HG03378 (cell line): ENCODE measurements at regions not wholly inside any gene's neighbourhood (a gene's known extent, or its start where the extent isn't known, plus 50 kb on each side); places are given as distances from the start of the nearest gene placed in this dataset.
"Not testable (repeated sequence)": the region's sequence is repeated elsewhere in the genome, so short reads cannot be mapped to it uniquely, and the experiment has no call there.

Experiments
- ATAC-seq: cut with Tn5 transposase; IDR thresholded peaks from one replicate; pipeline ENCODE4 v1.9.1; 2021; ENCODE audit warnings: mild to moderate bottlenecking, moderate library complexity; ENCODE audit not compliant: unreplicated experiment

DNA sequence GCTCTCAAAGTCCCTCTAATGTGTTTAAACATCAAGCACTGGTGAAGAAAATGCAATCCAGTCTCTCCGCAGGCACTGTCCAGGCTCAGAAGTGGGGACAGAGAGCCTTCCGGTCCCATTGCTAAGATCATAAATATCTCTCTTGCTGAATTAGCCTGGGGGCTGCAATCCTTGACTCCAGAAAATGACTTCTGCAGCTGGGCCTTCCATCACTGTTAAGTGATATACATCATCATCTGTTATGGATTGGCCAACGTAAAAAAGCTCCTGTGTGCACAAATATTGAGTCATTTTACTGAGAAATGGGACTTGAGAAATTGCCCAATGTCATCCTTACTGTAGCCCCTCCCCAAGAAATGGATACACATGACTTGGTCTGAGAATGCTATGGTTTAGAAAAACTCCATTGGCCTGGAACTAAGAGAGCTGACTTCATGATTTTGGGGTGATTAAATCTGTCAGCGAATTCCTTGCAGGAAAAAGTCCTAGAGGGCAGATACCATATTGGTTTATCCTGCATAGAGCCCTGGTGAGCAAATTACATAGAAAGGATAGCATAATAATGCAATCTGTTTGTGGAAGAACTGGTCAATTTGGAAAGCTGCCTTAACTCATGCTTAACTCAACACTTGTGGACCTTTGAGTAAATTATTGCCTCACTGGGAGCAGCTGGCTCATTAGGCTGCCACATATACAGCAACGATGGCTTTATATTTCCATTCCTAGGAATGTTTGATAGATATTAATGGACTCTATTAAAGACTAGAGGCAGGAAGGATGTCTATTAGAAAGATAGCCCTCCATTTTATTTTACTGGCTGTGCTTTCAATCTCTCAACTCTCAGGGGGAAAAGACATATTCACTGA lies 346.1 kb downstream of the GBA3 start:
- ATAC-seq: no peak

DNA sequence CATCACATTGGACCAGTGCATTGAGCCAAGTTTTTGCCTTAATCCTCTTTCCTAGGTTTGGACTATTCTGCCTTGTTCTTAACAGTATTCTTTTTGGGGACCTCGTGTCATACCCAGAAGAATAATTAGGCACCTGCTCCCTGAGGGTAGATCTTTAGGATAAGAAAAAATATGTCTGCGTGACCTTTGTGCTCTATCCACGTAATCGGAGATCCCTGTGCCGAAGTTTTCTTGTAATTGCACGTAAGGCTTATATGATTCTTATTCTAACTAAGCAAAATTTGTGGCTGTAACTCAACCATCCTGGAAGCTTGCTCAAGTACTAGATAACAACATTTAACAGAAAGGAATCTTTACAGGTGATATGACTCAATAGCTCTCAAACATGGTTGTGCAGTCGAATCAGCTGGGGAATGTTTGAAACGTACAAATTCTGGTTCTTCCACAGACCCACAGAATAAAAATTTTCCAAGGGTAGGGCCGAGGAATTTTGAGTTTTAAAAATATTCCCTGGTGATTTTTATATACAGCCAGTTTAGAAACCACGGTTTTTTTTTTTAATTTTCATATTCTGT lies 344.3 kb downstream of the GBA3 start:
- no peak for ATAC-seq

DNA sequence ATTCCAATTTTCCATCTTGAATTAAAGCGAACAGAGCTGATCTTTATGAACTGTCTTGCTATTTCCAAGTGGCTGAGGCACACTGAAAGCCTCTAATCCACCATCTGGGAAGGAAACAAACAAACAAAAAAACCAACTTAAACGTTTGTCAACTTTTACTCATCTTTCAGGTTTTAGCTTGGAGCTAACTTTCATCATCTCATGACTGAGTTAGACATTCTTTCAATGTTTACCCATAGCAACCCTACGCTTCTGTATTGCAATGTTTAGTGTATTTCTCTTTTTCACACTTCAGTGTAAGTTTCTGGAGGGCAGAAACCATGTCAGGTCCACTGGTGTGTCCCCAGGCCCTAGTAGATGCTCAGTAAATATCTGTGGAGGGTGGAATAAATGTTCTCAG lies 343.8 kb downstream of the GBA3 start:
- no peak for ATAC-seq

DNA sequence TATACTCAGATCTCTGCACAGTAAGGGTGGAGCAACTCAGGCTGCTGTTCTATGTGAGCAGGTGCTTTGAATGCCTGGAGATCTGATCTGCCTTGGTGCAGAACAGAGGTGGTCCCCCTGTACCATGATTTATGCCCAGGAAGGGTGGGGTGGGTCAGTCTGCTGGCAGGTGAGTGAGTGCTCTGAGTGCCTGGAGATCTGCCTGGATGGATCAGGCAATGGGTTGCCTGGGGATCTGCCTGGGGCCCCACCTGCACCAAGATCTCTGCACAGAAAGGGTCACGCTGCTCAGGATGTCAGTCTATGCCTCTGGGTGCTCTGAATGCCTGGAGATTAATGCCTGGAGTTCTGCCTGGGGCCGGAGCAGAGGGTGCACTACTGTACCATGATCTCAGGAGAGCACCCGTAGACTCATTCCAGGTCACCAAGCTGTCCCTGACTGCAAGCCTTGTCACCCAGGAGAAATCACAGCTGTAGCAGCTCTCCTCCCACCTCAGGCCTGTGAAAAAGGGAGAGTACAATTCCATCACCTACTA lies 342.9 kb downstream of the GBA3 start:
- ATAC-seq: no peak

DNA sequence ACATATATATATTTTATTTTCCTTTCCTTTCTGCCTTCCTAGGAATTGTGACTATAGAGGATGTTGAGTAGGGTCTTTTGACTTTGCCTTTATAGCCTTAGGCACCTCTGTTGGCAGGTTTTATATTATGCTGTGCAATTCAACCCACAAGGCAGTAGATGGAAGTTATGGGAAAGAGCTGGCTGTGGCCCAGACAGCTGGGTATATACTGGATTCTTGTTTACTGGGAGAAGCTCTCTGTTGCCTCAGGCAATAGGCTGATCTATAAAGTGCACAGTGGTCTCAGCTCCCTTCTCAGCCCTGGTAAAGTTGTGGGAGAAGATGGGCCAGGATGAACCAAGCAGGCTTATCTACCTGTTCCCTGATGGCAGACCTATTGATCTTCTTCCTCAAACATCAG lies 342.0 kb downstream of the GBA3 start:
- no peak for ATAC-seq

DNA sequence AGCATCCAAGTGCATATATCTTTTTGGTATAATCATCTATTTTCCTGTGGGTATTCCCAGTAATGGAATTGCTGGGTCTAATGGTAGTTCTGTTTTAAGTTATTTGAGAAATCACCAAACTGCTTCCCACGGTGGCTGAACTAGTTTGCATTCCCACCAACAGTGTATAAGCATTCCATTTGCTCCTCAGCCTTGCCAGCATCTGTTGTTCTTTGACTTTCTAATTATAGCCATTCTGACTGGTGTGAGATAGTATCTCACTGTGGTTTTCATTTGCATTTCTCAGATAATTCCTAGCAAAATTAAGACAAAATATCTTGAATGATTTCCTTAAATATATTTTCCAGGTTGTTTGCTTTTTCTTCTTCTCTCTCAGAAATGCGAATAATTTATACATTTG lies 341.1 kb downstream of the GBA3 start:
- no peak for ATAC-seq

DNA sequence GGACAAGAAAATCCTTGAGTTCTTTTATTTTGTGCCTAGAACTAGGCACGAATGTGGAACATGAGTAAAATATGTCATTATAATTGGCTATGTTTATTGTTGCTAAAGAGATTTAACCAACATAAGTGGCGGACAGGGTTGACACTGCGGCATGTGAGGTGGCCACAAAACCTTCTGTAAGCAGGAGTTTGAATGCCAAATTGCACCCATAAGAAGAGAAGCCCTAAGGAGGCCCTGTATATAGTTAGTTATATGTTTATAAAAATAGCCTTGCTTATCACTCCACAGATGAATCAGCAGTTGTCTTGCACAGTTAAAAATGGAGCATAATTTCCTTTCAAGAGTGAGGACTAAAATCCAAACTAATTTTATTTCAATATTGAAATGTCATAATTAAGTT lies 336.1 kb downstream of the GBA3 start:
- no peak for ATAC-seq

DNA sequence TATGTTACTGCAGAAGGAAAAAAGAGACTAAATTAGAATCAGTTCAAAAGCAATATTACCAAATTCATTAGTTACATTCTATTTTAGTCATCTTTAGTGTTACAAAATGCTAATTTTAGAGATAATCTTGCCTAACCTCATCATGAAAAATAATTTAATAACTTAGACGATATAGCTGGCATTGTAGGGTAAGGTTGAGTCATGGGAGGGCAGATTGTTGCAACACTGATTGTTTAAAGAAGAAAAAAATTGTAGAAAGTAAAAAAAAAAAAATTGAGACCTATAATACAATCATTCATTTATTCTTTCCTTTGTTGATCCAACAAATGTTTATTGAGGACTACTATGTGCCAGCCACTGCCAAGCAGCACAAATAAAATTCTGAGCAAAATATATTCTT lies 330.9 kb downstream of the GBA3 start:
- ATAC-seq: no peak

DNA sequence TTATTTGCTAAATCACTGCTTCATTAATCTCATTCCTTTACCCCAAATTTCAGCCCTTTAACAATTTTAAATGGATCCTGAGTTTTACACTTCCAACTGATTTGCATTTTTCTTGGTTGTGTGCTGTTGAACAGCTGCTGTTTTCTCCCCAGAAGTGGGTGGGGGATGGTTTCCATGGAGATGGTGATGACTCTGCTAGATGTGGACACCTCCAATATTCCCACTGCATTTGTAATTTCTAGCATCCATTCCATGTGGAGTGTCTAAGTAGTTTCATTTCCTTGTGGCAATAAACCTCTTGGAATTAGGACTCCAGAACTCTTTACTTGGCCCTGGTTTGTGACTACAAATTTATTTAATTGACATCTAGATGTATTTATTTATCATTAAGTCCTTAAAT lies 330.4 kb downstream of the GBA3 start:
- ATAC-seq: no peak

DNA sequence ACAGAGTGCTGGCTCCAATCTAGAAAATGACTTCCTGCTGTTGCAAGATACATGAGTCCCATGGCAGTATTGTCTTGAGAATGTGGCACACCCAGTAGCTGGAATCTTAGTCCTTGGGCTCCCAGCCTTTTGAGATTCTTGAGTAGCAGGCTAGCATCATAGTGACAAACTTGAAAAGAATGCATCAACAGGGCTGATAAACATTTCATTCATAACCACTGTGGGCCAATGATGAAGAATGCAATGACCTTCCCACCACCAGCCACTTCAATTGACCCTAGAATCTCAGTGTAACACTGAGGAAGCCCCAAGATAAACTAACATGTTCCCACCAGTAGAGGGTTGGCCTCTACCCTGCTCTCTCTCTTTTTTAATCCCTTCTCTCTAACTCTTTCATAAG lies 329.3 kb downstream of the GBA3 start:
- no peak for ATAC-seq

DNA sequence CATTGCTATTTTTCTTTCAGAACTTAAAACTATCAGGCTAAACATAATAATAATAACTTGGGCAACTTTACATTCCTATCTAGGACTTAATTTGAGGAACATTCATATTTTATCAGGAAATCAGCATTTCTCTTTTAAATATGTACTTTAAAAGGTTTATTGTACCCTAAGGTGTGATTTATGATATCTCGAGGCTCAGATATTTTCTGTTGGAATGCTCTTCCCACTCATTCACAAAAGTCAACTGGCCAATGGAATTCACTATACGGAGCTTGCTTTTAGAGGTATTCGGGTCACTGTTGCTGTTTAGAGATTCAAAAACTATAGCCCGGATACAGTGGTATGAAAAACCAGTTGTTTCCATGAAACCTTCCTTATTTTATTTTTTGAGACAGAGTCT lies 328.3 kb downstream of the GBA3 start:
- ATAC-seq: no peak

DNA sequence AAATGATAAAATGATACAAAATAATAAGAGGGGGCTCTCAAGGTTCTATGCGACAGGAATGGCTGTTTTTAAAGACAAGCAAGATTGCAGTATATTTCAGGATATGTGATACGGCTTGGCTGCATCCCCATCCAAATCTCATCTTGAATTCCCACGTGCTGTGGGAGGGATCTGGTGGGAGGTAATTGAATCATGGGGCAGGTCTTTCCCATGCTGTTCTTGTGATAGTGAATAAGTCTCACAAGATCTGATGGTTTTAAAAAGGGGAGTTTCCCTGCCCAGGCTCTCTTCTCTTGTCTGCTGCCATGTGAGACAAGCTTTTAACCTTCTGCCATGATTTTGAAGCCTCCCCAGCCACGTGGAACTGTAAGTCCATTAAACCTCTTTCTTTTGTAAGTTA lies 327.7 kb downstream of the GBA3 start:
- not testable (repeated sequence) for ATAC-seq

DNA sequence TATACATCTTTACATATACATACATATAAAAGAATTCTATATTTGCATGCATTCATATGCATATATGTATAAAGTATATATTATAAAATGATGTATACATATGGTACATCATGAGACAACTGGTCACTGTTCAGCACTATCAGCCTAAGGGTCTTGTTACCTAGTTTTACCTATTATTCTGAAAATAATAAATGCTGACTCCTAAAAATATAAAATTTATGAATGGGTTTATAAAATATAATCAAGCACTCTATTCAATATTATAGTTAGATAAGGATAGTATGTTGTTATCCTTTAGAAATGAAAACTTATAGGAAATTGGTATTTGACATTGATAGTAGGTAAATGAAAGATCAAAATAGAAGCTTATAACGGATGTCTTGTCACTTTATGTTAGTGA lies 324.2 kb downstream of the GBA3 start:
- no peak for ATAC-seq

DNA sequence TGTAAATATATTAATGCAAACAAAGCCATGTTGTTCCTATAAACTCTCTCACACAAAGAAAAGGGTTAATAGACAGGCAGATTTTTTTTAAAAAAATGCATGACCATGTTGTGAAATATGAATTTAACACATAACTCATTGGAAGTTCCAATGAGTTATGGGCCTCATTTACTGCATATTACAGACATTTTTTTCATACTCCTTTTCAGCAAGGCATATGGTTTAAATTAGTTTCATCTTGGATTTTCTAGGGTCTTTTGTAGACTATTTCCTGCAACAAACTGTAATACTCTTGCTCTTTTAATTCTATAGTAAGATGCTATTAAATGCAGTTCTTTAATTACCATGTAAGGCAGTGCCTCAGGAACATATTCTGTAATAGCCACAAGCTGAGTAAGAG lies 323.1 kb downstream of the GBA3 start:
- no peak for ATAC-seq

DNA sequence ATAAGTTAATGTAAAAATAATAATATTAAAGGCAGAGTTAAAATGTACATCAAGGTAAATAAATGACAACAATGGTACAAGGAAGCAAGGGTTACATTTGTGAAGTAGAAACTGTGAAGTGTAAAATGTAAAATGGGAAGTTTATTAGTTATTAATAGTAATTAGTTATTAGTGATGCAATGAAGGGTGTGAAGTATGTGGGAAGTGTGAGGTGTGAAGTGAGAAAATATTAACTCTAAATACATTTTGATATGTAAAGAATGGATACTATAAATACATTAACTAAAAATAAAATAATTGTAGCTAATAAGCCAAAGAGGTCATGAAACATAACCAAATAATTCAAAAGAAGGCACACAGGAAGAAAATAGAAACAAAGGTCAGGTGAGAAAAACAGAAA lies 316.4 kb downstream of the GBA3 start:
- ATAC-seq: no peak

DNA sequence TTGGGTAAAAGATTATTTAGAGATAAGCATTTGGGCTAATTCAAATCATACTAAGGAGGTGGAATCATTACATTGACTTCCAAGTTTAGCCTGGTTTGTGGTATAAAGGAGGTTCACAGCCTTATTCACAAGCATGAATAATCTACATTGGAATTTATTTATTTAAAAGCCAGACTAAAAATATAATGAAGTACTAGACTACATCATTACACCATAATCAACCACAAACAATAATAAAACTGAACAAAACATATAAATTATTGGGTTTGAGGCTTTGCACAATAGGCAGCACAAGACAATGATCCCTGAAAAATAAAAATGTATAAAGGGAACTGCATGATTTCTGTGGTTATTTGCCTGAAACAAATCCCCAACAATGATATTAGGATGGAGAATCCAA lies 314.0 kb downstream of the GBA3 start:
- no peak for ATAC-seq

DNA sequence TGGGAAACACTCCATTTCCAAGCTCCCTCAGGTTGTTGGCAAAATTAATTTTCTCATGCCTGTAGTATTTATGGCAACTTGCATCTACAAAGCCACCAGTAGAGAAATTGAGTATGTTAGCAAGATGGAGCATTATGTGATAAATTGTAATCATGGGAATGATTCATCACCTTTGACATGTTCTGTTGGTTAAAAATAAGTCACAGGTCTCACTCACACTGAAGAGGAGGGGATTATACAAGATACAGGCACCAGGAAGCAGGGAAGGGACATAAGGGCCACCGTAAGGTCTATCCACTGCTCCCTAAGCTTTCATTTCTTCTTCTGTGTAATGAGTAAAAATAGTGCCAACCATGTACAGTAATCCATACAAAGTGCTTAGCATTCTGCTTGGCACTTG lies 313.0 kb downstream of the GBA3 start:
- no peak for ATAC-seq

DNA sequence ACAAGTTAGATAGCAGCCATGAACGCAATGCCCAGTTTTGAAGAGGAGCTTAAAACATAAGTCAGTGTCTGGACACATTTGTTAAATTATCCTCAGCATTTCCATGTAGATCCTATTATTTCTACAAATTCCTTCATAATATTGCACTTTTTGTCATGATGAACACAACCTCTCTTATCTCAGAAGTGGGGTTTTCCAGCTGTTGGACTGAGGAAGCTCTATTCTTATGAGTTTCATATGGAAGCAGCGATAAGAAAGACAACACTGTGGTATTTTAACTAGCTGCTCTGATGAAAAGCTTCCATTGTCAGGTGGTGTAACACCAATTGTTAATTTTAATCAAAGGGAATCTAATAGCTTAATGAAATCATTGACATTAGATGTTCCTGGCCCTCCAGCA lies 308.7 kb downstream of the GBA3 start:
- ATAC-seq: no peak

DNA sequence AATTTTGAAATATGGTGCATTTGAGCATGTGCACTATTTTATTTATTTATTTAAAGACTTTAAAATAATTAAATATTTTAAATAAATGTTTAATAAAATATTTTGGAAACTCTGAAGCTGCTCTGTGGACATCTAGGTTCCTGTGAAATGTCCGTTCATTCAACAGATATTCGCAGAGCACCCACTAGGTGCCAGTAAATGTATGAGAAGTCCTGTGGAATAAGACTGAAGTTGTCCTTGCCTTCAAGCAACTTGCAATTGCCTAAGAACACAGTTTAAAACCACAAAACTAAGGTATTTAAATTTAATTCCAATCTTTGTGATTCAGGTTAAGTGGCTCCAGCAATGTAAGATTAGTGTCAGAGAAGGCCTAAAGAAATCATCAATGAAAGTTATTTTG lies 306.7 kb downstream of the GBA3 start:
- ATAC-seq: no peak

DNA sequence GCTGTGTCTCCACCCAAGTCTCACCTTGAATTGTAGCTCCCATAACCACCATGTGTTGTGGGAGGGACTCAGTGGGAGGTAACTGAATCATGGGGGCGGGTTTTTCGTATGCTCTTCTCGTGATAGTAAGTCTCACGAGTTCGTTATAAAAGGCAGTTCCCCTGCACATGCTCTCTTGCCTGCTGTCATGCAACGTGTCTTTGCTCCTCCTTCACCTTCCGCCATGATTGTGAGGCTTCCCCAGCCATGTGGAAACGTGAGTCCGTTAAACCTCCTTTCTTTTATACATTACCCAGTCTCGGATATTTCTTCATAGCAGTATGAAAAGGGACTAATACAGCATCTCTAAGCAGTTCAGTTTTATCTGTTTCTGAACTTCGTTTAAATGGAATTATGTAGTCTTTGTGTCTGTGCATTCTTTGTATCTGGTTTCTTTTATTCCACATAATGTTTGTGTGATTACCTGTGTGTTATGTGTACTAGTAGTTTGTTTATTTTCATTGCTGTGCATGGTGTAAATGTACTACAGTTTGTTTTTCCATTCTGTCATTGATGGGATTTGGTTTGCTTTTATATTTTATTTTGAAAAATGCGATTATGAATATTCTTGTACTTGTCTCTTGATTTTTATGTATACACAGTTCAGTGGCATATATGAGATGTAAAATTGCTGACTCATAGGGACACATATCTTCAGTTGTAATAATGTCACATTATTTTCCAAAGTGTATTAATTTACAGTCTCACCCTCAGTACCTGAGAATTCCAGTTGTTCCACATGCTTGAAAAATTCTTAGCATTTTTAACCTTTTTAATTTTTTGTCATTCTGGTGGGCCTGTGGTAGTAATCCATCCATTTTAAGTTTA lies 304.9 kb downstream of the GBA3 start:
- ATAC-seq: no peak

DNA sequence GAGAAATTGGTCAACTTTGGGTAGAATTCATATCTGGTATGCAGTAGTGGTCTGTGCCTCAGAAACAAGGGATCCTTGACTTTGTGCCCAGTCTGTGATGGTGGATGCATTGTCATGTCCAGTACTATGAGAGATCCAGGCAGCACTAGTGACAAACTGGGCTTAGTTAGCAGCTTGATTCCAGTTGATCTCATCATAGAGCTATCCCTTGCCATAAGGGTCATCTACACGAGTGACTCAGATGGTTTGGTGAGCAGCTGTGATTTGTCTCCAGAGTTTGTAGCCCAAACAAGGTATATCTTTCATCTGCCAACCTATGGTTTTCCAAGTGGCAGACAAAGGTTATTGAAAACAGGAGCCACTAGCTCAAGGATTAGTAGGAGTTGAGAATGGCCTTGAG lies 298.8 kb downstream of the GBA3 start:
- ATAC-seq: no peak

DNA sequence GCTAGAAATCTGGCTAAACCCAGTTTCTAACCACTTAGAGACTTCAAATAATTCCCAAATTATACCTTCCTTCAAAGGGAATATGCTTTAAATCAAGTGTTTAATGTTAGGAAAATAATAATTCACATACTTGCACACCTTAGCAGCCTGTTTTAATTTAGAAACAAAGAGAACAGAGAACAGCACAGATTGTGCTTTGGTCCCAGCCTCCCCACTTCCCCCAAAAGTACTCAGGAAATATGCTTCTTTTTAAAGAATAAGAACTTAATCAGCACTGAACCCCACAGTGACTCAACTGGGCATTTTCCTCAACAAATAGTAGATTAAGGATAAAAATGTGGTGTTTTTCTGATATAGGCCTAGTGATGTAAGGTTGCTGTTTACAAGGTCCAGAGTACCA lies 295.8 kb downstream of the GBA3 start:
- no peak for ATAC-seq
